A549 (cell line): ENCODE measurements at regions not wholly inside any gene's neighbourhood (a gene's known extent, or its start where the extent isn't known, plus 50 kb on each side); places are given as distances from the start of the nearest gene placed in this dataset.

ENCODE experiments used
- BCL3 ChIP-seq: fragments of >200 bp; sonication (Bioruptor Twin); formaldehyde crosslinking; IDR thresholded peaks from 3 replicates; pipeline ENCODE4 v1.6.1; 2016
- CBX8 ChIP-seq: fragments of 200-600 bp; sonication (generic); IDR thresholded peaks from 2 replicates; pipeline ENCODE4 v1.6.1; 2016
- CEBPB ChIP-seq, 2 experiments: fragments of >200 bp in 1 of 2; sonication (Bioruptor Twin) in 1 of 2; formaldehyde crosslinking in 1 of 2; IDR thresholded peaks; 2 replicates each; pipeline ENCODE4 v1.6.1; 2012 to 2016
- ESRRA ChIP-seq: fragments of 150-350 bp; IDR thresholded peaks from 2 replicates; pipeline ENCODE4 v1.6.1; 2014; ENCODE audit warnings: mild to moderate bottlenecking, low read length, borderline replicate concordance
- POLR2A ChIP-seq: IDR thresholded peaks from 2 replicates; pipeline ENCODE4 v1.6.1; 2012; ENCODE audit warnings: mild to moderate bottlenecking, low read length
- SMC3 ChIP-seq: fragments of >200 bp; sonication (Bioruptor Twin); formaldehyde crosslinking; IDR thresholded peaks from 3 replicates; pipeline ENCODE4 v1.6.1; 2018; ENCODE audit warnings: inconsistent platforms
- TF ChIP-seq, protein P1 (sequence below): fragments of >200 bp; sonication (Bioruptor Twin); formaldehyde crosslinking; IDR thresholded peaks from 3 replicates; pipeline ENCODE4 v1.5.1; 2016
- TF ChIP-seq, protein P2 (sequence below): fragments of 150-350 bp; IDR thresholded peaks from 2 replicates; pipeline ENCODE4 v1.6.1; 2014; ENCODE audit warnings: low read depth, mild to moderate bottlenecking, low read length
- TF ChIP-seq, protein P3 (sequence below): fragments of 250-450 bp; sonication (Bioruptor Pico); IDR thresholded peaks from 2 replicates; pipeline ENCODE4 v1.5.0; 2021; ENCODE audit warnings: mild to moderate bottlenecking, moderate library complexity, borderline replicate concordance
- TF ChIP-seq, protein P4 (sequence below): IDR thresholded peaks from 2 replicates; pipeline ENCODE4 v1.6.1; 2012

DNA sequence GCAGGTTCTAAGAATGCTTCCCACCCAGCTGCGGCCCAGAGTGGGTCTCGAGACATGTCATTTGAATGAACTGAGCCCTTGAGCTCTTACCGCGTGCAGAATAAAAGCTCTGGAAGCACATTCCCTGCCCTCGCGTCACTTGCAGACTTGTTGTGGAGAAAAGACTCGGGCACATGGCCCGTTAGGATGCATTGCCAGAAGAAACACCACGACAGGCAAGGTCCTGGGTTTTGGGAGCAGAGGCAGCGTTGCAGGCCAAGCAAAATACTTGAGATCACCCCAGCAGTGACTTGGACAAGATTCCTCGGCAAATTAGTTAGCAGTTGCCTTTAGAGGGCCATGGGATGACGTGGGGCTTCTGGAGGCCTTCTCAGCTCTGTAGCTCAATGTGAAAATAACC lies 170.8 kb upstream of the MSX2 start:
- TF ChIP-seq, protein P1, sequence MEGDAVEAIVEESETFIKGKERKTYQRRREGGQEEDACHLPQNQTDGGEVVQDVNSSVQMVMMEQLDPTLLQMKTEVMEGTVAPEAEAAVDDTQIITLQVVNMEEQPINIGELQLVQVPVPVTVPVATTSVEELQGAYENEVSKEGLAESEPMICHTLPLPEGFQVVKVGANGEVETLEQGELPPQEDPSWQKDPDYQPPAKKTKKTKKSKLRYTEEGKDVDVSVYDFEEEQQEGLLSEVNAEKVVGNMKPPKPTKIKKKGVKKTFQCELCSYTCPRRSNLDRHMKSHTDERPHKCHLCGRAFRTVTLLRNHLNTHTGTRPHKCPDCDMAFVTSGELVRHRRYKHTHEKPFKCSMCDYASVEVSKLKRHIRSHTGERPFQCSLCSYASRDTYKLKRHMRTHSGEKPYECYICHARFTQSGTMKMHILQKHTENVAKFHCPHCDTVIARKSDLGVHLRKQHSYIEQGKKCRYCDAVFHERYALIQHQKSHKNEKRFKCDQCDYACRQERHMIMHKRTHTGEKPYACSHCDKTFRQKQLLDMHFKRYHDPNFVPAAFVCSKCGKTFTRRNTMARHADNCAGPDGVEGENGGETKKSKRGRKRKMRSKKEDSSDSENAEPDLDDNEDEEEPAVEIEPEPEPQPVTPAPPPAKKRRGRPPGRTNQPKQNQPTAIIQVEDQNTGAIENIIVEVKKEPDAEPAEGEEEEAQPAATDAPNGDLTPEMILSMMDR = no peak
- TF ChIP-seq, protein P2, sequence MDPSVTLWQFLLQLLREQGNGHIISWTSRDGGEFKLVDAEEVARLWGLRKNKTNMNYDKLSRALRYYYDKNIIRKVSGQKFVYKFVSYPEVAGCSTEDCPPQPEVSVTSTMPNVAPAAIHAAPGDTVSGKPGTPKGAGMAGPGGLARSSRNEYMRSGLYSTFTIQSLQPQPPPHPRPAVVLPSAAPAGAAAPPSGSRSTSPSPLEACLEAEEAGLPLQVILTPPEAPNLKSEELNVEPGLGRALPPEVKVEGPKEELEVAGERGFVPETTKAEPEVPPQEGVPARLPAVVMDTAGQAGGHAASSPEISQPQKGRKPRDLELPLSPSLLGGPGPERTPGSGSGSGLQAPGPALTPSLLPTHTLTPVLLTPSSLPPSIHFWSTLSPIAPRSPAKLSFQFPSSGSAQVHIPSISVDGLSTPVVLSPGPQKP = no peak
- TF ChIP-seq SMC3 (no peak), ESRRA (no peak), CEBPB (IDR thresholded peaks at IDR 0.05) (no peak), CBX8 (no peak), POLR2A (no peak), BCL3 (no peak)
- TF ChIP-seq, protein P3, sequence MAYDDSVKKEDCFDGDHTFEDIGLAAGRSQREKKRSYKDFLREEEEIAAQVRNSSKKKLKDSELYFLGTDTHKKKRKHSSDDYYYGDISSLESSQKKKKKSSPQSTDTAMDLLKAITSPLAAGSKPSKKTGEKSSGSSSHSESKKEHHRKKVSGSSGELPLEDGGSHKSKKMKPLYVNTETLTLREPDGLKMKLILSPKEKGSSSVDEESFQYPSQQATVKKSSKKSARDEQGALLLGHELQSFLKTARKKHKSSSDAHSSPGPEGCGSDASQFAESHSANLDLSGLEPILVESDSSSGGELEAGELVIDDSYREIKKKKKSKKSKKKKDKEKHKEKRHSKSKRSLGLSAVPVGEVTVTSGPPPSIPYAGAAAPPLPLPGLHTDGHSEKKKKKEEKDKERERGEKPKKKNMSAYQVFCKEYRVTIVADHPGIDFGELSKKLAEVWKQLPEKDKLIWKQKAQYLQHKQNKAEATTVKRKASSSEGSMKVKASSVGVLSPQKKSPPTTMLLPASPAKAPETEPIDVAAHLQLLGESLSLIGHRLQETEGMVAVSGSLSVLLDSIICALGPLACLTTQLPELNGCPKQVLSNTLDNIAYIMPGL (CRISPR knock-in tag) = no peak
- TF ChIP-seq, protein P4, sequence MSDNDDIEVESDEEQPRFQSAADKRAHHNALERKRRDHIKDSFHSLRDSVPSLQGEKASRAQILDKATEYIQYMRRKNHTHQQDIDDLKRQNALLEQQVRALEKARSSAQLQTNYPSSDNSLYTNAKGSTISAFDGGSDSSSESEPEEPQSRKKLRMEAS = no peak
